Type B pancreatic cell (in vitro differentiated cells): ENCODE measurements at regions not wholly inside any gene's neighbourhood (a gene's known extent, or its start where the extent isn't known, plus 50 kb on each side); places are given as distances from the start of the nearest gene placed in this dataset.

ENCODE experiments used
- DNase-seq: peaks from one replicate; pipeline ENCODE4 v3.0.0; 2021; ENCODE audit warnings: mixed read lengths; ENCODE audit not compliant: unreplicated experiment; ENCODE audit errors: extremely low spot score
- H3K27ac Mint-ChIP-seq: 2 replicates; pipeline ENCODE4 v1.8.0; 2021; ENCODE audit warnings: mild to moderate bottlenecking, mixed read lengths
- H3K27me3 Mint-ChIP-seq: 2 replicates; pipeline ENCODE4 v1.8.0; 2021; ENCODE audit warnings: mixed read lengths
- H3K36me3 Mint-ChIP-seq: 2 replicates; pipeline ENCODE4 v1.8.0; 2021; ENCODE audit warnings: mixed read lengths
- H3K4me1 Mint-ChIP-seq: one replicate; pipeline ENCODE4 v1.8.0; 2021; ENCODE audit warnings: mixed read lengths; ENCODE audit not compliant: unreplicated experiment
- H3K4me3 Mint-ChIP-seq: 2 replicates; pipeline ENCODE4 v1.8.0; 2021; ENCODE audit warnings: mild to moderate bottlenecking, mixed read lengths
- H3K9me3 Mint-ChIP-seq: 2 replicates; pipeline ENCODE4 v1.8.0; 2021; ENCODE audit warnings: mixed read lengths
- CTCF ChIP-seq: fragments of 200-600 bp; sonication (generic); conservative IDR thresholded peaks from 2 replicates; pipeline ENCODE4 v1.5.0; 2021; ENCODE audit warnings: antibody characterized with exemption, mild to moderate bottlenecking

- no peak for DNase-seq
- H3K27ac Mint-ChIP-seq = peak overlapping the region; percentile 59
- TF ChIP-seq CTCF = no peak
- H3K36me3 Mint-ChIP-seq = peaks cover 26% of the 10 kb centered on the region
- no peaks in the 10 kb centered on the region for H3K9me3 Mint-ChIP-seq
- no peaks in the 10 kb centered on the region for H3K27me3 Mint-ChIP-seq
- peak overlapping the region; percentile 35 for H3K4me3 Mint-ChIP-seq
- H3K4me1 Mint-ChIP-seq = peaks cover 44% of the 10 kb centered on the region
Measured at GRCh38 chr19:46925548-46925950, 64.8 kb downstream of the ARHGAP35 start.

DNA sequence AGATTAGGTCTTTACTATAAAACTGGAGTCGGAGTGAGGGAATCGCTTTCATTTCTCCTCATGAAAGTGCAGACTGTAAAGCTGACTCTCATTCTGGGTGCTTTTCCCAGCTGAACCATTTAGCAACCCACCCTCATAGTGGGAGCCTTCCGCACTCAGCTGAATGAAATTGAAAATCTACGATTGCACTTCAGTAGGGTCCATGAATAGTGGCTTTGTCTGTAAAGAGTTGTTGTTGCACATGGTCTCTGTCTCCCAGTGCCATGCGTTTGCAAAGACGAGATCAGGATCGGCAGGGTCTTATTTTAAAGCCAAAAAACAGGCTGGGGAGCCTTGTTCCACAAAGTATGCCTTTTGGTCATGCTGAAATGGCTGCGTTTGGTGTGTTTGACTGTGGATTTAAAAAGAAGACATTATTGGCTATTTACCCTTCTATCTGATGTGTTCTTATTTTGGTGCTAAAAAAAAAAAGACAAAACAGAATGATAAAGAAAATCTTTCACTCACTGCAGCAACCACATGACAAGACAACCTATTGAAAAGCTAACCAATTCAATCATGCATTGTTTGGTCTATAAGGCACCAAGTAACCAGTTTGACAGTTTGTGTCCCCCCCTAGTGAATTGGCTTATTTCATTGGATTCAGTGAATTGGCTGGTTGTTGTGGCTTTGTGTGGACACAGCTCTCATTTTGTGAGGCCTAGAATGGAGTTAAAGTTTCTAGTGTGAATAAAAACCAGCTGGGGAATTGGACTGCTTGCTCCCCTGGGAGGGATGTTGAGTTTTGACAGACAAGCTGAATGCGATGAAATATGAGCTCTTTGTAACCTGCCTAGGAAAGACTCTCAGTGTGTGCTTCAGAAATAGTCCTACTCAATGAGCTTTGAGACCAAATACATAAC, 65.6 kb downstream of the ARHGAP35 start:
- H3K4me1 Mint-ChIP-seq = peaks cover 39% of the 10 kb centered on the region
- H3K9me3 Mint-ChIP-seq = no peaks in the 10 kb centered on the region
- peaks cover 18% of the 10 kb centered on the region for H3K36me3 Mint-ChIP-seq
- TF ChIP-seq CTCF = no peak
- H3K4me3 Mint-ChIP-seq = no peak overlapping the region
- no peaks in the 10 kb centered on the region for H3K27me3 Mint-ChIP-seq
- H3K27ac Mint-ChIP-seq = peak overlapping the region; percentile 3
- DNase-seq = no peak

DNA sequence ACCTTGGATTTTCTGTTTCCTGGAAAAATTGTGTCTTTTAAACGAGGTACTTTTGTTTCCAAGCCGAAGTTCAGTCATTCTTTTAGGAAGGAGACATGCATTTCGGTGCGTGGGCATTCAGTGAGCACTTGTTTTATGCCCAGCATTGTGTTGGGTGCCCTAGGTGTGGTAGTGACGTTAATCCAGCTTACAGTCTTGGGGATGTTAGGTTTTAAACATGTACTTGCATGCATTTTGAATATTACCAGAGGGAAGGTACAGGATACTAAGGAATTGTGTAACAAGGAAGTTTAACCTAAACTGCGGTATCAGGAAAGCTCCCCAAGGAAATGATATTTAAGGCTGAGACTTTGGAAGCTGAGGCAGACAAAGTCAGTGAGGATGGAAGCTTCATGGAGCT, 66.3 kb downstream of the ARHGAP35 start:
- no peak for TF ChIP-seq CTCF
- no peak overlapping the region for H3K4me3 Mint-ChIP-seq
- H3K27me3 Mint-ChIP-seq = no peaks in the 10 kb centered on the region
- peaks cover 39% of the 10 kb centered on the region for H3K4me1 Mint-ChIP-seq
- H3K27ac Mint-ChIP-seq = peak overlapping the region; percentile 3
- no peaks in the 10 kb centered on the region for H3K9me3 Mint-ChIP-seq
- DNase-seq = no peak
- peaks cover 13% of the 10 kb centered on the region for H3K36me3 Mint-ChIP-seq

GRCh38 chr19:46927893-46928292, 67.1 kb downstream of the ARHGAP35 start:
- peaks cover 5% of the 10 kb centered on the region for H3K36me3 Mint-ChIP-seq
- H3K9me3 Mint-ChIP-seq = no peaks in the 10 kb centered on the region
- H3K4me3 Mint-ChIP-seq = no peak overlapping the region
- H3K27ac Mint-ChIP-seq = peak overlapping the region; percentile 22
- H3K27me3 Mint-ChIP-seq = no peaks in the 10 kb centered on the region
- H3K4me1 Mint-ChIP-seq = peaks cover 39% of the 10 kb centered on the region
- no peak for DNase-seq
- TF ChIP-seq CTCF = no peak

DNA sequence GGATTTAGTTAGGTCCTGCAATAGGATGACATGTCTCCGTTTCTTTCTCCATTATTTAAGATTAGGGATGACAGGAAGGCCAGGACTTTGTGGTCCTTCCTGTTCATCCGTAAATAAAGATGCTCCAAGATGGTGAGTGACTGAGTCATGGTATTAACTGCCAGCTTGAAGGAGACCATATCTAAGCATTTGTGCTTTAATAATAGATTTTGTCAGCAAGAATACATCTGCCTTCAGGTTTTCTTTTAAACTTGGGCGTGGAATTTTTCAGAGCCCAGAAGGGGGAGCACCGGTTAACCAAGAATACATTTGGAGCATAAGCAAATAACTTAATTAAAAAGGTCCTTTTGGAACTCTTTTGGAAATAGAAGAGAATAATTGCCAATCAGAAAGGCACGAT, 68.2 kb downstream of the ARHGAP35 start:
- Mint-ChIP-seq H3K27ac (no peak overlapping the region), H3K36me3 (peaks cover 5% of the 10 kb centered on the region), H3K4me3 (no peak overlapping the region), H3K4me1 (peaks cover 43% of the 10 kb centered on the region), H3K27me3 (no peaks in the 10 kb centered on the region), H3K9me3 (no peaks in the 10 kb centered on the region)
- TF ChIP-seq CTCF = peak; percentile 24
- DNase-seq = no peak
